HG03565 (cell line): ENCODE measurements at regions not wholly inside any gene's neighbourhood (a gene's known extent, or its start where the extent isn't known, plus 50 kb on each side); places are given as distances from the start of the nearest gene placed in this dataset.

Experiments used
- ATAC-seq: cut with Tn5 transposase; IDR thresholded peaks from one replicate; pipeline ENCODE4 v1.9.1; 2021; ENCODE audit warnings: mild to moderate bottlenecking, moderate library complexity; ENCODE audit not compliant: unreplicated experiment

GRCh38 chr2:217077831-217078407 is 218.1 kb upstream of the TNP1 start:
- ATAC-seq = no peak

- ATAC-seq = no peak
These were observed 216.9 kb upstream of the TNP1 start for GRCh38 chr2:217076657-217077232.

- ATAC-seq = no peak
These were observed 216.2 kb upstream of the TNP1 start for GRCh38 chr2:217076058-217076435.

- ATAC-seq = no peak
These were observed 215.6 kb upstream of the TNP1 start for GRCh38 chr2:217075268-217076057.

- ATAC-seq = no peak
These were observed 214.9 kb upstream of the TNP1 start for GRCh38 chr2:217074576-217075255.

GRCh38 chr2:217071416-217071815 is 211.6 kb upstream of the TNP1 start:
- ATAC-seq = no peak

GRCh38 chr2:217070611-217071010 is 210.7 kb upstream of the TNP1 start:
- ATAC-seq = no peak

- ATAC-seq = no peak
These were observed 210.2 kb upstream of the TNP1 start for GRCh38 chr2:217070043-217070430.

GRCh38 chr2:217069263-217070042 is 209.6 kb upstream of the TNP1 start:
- ATAC-seq = no peak

GRCh38 chr2:217068677-217069250 is 208.9 kb upstream of the TNP1 start:
- ATAC-seq = no peak

- ATAC-seq = no peak
These were observed 207.9 kb upstream of the TNP1 start for GRCh38 chr2:217067787-217068186.

GRCh38 chr2:217066510-217067270 is 206.8 kb upstream of the TNP1 start:
- ATAC-seq = no peak

GRCh38 chr2:217065695-217066405 is 206.0 kb upstream of the TNP1 start:
- ATAC-seq = no peak

- ATAC-seq = no peak
These were observed 205.1 kb upstream of the TNP1 start for GRCh38 chr2:217065012-217065290.

GRCh38 chr2:217064234-217065011 is 204.6 kb upstream of the TNP1 start:
- no peak for ATAC-seq

- ATAC-seq = no peak
These were observed 203.4 kb upstream of the TNP1 start for GRCh38 chr2:217063238-217063755.

GRCh38 chr2:217062768-217063167 is 202.9 kb upstream of the TNP1 start:
- no peak for ATAC-seq

- no peak for ATAC-seq
These were observed 202.1 kb upstream of the TNP1 start for GRCh38 chr2:217061916-217062505.
